ENCODE measurements at regions not wholly inside any gene's neighbourhood (a gene's known extent, or its start where the extent isn't known, plus 50 kb on each side); places are given as distances from the start of the nearest gene placed in this dataset.
A peak's percentile ranks its signal among the peaks of the same experiment; 100 is the strongest.
"Not testable (repeated sequence)": the region's sequence is repeated elsewhere in the genome, so short reads cannot be mapped to it uniquely, and the experiment has no call there.

DNA sequence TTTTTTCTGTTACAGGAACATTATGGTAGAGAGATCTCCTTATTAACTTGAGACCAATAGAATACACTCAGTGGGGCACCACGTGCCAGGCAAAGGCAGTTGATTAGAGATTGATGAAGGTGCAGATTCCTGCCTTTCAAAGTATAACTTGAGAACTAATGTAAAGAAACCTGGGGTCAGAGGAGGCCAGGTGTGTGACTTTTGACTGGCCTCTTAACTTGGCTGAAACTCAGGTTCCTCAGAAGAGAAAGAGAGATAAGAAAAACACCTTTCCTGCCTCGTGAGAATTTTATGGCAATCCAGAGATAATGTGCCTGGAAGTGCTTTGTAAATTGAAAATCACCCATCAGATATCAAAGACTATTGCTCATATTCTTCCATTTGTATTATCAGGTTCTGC, 110.7 kb upstream of the GZMB start:
- DNase-seq: no peak

GRCh38 chr14:24741871-24742270, 107.9 kb upstream of the GZMB start:
- no peak for DNase-seq

DNA sequence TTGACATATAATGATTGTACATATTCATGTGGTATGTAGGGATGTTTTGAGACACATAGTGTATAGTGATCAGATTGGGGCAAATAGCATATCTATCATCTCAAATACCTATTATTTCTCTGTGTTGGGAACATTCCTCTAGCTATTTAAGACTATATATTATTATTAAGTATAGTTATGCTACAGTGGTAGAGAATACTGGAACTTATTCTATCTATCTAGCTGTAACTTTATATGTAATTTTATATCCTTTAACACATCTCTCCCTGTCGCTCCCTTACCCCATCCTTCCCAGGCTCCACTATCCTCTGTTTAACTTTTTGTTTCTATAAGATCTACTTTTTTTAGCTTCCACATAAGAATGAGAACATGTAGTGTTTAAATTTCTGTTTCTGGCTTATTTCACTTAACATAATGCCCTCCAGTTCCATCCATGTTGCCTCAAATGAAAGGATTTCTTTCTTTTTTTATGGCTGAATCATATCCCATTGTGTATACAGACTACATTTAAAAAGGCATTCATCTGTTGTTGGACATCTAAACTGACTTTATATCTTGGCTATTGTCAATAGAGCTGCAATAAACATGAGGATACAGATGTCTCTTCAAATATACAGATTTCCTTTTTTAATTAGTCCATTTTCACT, 102.1 kb upstream of the GZMB start:
- DNase-seq: no peak

DNA sequence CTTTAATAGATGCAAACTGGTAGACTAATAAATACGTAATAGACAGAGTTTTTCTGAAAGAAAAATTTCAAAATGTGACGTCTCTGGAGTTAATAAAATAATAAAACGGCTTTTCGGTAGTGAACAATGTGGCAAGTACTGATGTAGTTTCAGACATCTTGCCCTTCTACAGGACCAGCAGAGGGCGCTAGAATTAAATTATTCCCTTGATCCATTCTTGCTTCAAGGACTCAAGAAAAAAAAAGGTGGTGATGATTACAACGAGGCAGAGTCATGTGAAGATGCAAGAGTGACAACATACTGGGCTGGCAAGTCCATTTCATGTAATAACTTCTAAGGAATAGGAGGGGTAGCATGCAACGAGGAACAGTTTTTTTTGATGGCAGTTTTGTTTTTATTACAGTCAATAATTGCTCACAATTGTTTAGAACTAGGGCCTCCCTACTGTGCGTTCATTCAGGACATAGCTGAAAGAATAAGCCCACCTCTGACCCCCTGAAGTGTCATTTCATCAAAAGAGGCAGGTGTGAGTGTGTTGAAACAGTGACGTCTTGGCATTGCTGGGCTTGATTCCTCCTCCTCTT, 101.0 kb upstream of the GZMB start:
- DNase-seq: peak; percentile 99

DNA sequence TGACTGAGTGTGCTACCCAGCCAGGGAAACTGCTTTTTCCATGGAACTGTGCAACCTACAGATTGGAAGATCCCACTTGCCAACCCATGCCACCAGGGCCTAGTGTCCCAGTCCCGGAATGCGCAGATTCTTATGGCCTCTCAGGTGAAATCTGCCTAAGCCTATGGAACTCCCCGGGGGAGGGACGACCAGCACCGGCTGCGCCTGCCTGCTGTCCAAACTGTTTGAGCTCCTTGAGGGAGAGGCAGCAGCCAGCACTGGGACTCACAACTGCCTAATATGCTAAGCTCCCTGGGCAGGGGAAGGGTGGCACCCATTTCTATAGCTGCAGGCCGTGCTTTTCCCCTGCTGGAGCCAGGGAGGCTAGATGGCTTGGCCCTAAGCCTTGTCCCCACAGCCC, 92.5 kb upstream of the GZMB start:
- no peak for DNase-seq

DNA sequence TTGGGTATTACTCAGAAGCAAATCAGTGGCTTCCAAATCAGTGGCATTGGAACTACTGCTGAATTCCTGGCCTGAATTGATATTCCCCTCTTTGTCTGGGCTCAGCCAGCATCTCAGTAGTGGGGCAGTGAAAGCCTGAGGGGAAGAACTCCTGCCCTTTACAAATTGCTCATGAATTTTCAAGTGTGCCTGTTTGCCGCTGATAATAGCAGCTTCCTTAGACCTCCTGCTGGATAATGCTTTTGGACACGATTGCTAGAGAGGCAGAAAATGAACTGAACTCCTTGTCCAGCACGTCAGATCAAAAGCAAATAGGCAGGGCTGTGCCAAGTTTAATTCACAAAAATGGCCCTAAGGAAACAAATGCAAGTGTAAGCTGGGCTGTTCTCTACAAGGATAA, 91.3 kb upstream of the GZMB start:
- no peak for DNase-seq

- no peak for DNase-seq
These were observed 87.8 kb upstream of the GZMB start for GRCh38 chr14:24721775-24722174.

DNA sequence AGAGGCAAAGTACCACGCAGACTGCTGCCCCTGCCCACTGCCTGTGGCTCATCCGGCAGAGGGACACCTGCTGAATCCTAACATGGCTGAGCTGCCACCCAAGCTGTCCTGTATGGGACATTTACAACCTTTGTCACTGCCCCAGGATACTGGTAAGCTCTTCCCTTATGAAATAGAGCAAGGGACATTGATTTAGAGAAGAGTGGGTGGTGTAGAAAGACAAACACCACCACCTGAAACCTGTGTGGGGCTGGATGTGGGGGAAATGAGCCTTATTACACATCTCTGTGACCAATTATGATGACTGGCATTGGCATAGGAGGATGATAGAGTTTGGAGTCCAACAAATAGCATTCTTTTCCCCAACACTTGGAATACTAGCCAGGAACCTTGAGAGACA, 81.2 kb upstream of the GZMB start:
- no peak for DNase-seq

DNA sequence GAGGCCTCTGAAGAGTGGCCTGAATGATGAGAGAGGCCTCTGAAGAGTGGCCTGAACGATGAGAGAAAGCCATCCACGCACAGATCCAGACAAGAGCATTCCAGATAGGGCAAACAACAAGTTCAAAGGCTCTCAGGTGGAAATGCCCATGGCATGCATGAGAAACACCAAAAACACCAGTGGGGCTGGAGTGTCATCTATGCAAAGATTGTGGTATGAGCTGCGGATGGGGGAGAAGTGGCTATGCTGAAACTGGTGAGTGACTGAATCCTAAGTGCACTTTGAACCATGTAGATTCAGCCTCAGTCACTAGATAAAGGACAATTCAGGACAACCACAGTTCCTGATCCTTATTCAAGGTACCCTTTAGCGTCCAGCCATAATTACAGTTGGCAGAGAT, 79.4 kb upstream of the GZMB start:
- no peak for DNase-seq

GRCh38 chr14:24712909-24713308, 78.9 kb upstream of the GZMB start:
- no peak for DNase-seq

DNA sequence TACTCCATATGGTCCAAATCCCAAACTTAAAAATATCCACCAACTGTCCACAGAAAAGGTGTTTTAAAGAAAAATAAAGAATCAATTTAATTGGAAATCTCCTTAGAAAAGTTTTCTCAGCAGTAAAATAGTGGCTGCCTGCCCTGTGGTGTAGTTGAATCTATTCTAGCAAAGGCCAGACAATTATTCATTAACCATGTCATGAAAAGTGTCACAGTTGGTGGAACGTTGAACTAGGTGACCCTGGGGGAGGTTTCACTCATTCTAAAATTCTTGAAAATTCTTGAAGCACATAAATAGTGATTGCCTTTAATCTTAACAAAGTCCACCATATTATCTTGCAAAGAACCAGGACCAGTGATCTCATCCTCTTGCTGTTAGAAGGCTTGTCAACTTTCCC, 78.4 kb upstream of the GZMB start:
- no peak for DNase-seq

DNA sequence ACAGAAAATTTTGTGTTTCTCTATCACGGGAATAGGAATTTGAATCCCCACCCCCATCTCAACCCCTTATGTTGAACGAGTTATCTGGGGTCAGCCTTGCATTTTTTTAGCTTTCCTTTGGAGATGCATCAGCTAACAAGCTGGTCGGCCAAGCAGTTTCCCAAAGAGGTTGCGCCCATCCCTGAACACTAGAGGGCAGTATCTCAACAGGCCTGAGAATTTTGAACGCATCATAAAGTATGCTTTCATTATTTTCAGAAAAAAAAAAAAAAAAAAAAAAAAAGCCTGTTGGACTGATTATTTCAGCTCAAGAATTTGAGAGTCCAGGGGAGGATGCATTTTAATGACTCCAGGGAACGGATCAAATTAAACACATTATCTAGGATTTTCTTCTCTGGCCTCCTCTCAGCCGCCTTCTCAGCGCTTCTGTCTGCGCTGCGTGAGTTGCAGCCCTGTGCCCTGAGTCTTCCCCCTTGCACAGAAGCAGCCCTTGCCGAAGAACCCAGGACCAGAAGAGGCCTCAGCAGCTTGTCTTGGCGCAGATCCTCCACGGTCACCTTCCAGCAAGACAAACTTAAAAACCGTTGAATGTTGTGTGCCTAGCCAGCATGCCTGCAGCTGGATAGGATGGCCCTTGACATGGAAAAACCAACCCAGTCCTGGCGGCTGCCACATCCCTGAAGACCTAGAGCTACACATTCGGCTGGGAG, 76.6 kb upstream of the GZMB start:
- peak; percentile 79 for DNase-seq

DNA sequence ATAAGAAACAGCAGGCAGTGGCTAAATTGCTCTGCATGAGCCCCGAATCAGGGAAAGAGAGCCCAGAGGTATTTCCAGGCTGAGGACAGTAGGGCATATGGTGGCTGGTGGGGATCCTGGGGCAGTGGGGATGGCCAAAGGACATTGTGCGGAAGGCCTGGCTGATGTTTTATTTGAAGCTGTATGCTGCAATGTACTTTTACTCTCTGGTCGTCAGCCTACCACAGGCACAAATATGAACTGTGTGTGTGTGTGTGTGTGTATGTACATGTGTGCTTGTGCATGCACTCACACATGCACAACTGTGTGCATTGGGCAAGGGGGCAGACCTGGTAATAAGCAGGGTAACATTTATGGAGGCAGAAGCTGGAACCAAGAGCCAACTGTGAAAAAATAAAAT, 74.7 kb upstream of the GZMB start:
- no peak for DNase-seq

DNA sequence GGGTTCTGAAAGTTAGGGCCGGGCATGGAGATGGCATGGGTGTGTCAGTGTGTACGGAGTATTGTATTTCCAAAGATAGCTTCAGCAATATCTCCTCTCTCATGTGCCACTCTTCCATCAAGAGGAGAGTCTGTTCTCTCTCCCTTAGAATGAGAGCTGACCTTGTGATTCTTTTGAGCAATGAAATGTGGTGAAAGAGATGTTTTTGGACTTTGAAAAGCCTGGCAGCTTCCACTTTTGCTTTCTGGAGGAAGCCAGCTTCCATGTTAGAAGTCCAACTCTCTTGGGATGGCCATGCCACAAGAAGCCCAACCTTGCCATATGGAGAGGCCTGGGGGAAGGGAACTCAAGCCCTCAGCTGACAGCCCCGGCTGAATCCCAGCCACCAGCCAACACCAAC, 72.4 kb upstream of the GZMB start:
- DNase-seq: no peak

GRCh38 chr14:24705840-24706239, 71.8 kb upstream of the GZMB start:
- no peak for DNase-seq

DNA sequence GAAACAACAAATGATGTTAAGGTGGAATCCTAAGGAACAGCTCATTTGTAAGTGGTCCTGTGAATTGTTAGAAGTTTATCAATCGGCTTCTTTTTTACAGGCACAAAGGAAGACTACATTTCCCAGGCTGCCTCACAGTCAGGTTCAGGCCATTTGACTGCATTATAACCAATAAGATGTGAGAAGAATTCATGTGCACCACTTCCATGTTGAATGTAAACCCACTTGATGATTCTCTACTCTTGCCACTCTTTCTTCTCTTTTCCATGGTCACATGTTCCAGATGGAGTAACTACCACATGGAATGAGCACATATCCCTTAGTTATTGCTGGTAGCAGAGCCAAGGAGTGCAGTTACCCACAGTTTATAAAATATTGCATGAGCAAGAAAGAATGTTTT, 67.1 kb upstream of the GZMB start:
- no peak for DNase-seq

DNA sequence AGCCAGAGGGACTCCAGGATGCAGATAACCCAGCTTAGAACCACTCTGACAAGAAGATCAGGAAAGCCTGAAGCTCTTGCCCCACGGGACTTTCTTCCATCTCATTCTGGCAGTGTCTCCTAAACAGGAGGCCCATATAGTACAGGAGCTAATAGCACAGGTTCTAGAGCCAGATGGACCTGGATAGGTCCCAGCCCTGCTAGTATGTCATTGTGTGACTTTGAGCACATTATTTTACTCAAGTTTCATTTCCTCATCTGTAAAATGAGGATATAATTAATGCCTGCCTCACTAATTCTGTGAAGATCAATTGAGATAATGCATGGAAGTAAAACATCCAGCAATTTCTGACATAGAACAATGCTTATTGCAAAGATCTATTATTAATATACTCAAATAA, 66.5 kb upstream of the GZMB start:
- DNase-seq: no peak

DNA sequence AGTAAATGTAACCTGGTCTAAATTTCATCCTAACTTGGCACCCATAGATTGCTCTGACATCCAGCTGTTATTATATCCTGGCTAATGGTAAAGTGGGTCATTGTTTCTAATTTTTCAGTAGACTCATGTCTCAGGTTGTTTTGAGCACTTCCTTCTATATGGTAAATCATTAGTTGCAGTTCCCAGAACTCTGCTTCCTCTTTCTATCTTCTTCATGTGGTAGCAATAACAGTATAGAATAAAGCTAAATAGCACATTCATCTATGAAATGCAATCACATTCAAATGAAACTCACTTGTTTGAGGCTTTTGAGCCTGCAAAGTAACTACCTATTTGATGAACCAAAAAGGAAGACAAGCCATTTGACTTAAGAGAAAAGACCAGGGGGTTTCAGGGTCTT, 65.1 kb upstream of the GZMB start:
- no peak for DNase-seq

GRCh38 chr14:24696280-24696920, 62.4 kb upstream of the GZMB start:
- not testable (repeated sequence) for DNase-seq

- no peak for DNase-seq
These were observed 61.6 kb upstream of the GZMB start for GRCh38 chr14:24695265-24696241.

DNA sequence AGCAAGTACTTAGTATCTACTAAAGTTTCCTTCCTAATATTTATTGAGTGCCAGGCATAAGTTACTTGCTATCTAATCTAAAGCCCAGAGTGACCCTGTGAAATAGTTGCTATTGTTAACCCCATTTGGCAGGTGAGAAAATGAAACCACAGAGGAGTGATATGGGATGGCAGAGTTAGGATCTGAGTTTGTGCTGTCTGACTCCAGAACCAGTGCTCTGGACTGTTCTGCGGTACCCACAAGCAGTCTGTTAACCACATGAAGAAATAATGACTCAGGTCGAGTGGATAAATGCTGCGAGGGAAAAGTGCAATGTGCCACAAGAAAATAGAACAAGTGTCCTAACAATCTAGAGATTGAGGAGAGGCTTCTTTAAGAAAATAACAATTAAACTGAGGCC, 60.7 kb upstream of the GZMB start:
- no peak for DNase-seq

DNA sequence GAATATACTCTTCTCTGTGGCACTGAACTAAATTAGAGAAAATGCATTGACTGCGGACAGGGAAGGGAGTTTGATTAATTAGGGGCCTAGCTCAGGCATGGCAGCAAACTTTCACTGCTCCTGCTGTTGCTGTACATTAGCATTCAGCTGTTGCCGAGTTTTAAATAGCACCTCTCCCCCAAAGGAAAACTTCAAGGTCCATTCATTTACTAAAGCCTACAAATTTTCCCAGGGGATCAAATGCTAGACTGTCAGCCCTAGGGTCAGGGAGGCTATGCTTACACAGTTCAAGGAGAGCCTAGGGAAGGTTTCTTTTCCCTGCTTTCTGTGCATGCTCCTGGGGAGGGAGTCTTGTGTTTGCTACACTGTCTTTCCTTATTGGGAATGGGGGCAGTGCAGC, 60.0 kb upstream of the GZMB start:
- DNase-seq: no peak

DNA sequence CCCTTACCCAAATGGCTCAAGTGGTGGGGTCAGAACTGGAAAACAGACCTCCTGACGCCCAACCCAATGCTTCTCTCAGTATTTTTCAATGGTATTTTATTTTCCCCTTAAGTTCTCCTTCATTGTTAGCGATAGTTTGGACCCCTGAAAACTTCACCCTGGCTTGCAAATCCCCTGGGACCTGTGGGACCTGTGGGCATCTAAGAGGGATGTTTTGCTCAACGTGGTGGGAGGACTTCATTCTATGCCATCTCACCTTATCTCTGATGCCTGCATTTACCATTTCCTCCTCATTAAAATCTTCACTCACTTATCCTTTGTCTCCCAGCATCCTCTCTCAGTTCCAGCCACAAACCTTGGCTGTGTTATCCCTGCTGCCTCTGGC, 59.4 kb upstream of the GZMB start:
- DNase-seq: no peak

Measured in NCI-H2029 treated with DMSO at 0.1 percent for 48 hours (cell line).